ENCODE measurements at regions not wholly inside any gene's neighbourhood (a gene's known extent, or its start where the extent isn't known, plus 50 kb on each side); places are given as distances from the start of the nearest gene placed in this dataset.
"Not testable (repeated sequence)": the region's sequence is repeated elsewhere in the genome, so short reads cannot be mapped to it uniquely, and the experiment has no call there.

- Histone ChIP-seq H2AFZ (ENCODE audit: low read length) (no peak overlapping the region), H3K36me3 (replicated peaks; ENCODE audit: insufficient read depth, low read length) (no peaks in the 10 kb centered on the region), H3K9me2 (replicated peaks; ENCODE audit: insufficient read depth, low read length) (no peaks in the 10 kb centered on the region), H3K9me3 (replicated peaks; ENCODE audit: insufficient read depth, low read length) (no peaks in the 10 kb centered on the region), H3K27ac (ENCODE audit: low read length) (no peak overlapping the region), H3K79me2 (ENCODE audit: low read length) (no peaks in the 10 kb centered on the region), H4K20me1 (ENCODE audit: insufficient read depth, low read length) (no peaks in the 10 kb centered on the region), H3K4me1 (ENCODE audit: low read length) (no peaks in the 10 kb centered on the region), H3K27me3 (replicated peaks; ENCODE audit: insufficient read depth, low read length) (no peaks in the 10 kb centered on the region), H3K4me2 (ENCODE audit: low read depth, low read length) (no peak overlapping the region), H3K4me3 (ENCODE audit: low read length) (no peak overlapping the region), H3F3A (ENCODE audit: insufficient read depth, low read length) (no peaks in the 10 kb centered on the region), H3K9ac (ENCODE audit: low read length) (no peak overlapping the region)
- TF ChIP-seq CTCF (IDR thresholded peaks at IDR 0.05; ENCODE audit: low read length) (no peak), EZH2 (optimal IDR thresholded peaks at IDR 0.05; ENCODE audit: low read depth, low read length) (no peak), EZH2phosphoT487 (IDR thresholded peaks at IDR 0.05; ENCODE audit: low read length) (no peak)
- no peak for DNase-seq
Measured at GRCh38 chr10:46198516-46198915, 88.3 kb upstream of the ANTXRL start.

GRCh38 chr10:46202405-46202804 lies 84.4 kb upstream of the ANTXRL start:
- not testable (repeated sequence) for H3K27me3 ChIP-seq (replicated peaks; ENCODE audit: insufficient read depth, low read length); H3K36me3 ChIP-seq (replicated peaks; ENCODE audit: insufficient read depth, low read length); H3K4me1 ChIP-seq (ENCODE audit: low read length); H3K4me3 ChIP-seq (ENCODE audit: low read length); H2AFZ ChIP-seq (ENCODE audit: low read length); H3K27ac ChIP-seq (ENCODE audit: low read length); H3K9me3 ChIP-seq (replicated peaks; ENCODE audit: insufficient read depth, low read length); H4K20me1 ChIP-seq (ENCODE audit: insufficient read depth, low read length); H3K9ac ChIP-seq (ENCODE audit: low read length); H3K79me2 ChIP-seq (ENCODE audit: low read length); DNase-seq; H3K4me2 ChIP-seq (ENCODE audit: low read depth, low read length); H3K9me2 ChIP-seq (replicated peaks; ENCODE audit: insufficient read depth, low read length); H3F3A ChIP-seq (ENCODE audit: insufficient read depth, low read length)

GRCh38 chr10:46204482-46205102 lies 82.2 kb upstream of the ANTXRL start:
- not testable (repeated sequence) for H3K36me3 ChIP-seq (replicated peaks; ENCODE audit: insufficient read depth, low read length)

GRCh38 chr10:46210427-46210826 lies 76.4 kb upstream of the ANTXRL start:
- not testable (repeated sequence) for H3K4me2 ChIP-seq (ENCODE audit: low read depth, low read length); H3K9me2 ChIP-seq (replicated peaks; ENCODE audit: insufficient read depth, low read length); H3K27ac ChIP-seq (ENCODE audit: low read length); H3K4me1 ChIP-seq (ENCODE audit: low read length); H3K36me3 ChIP-seq (replicated peaks; ENCODE audit: insufficient read depth, low read length); H3F3A ChIP-seq (ENCODE audit: insufficient read depth, low read length); H3K4me3 ChIP-seq (ENCODE audit: low read length); H4K20me1 ChIP-seq (ENCODE audit: insufficient read depth, low read length); H3K9me3 ChIP-seq (replicated peaks; ENCODE audit: insufficient read depth, low read length); H3K27me3 ChIP-seq (replicated peaks; ENCODE audit: insufficient read depth, low read length); H3K9ac ChIP-seq (ENCODE audit: low read length); H2AFZ ChIP-seq (ENCODE audit: low read length); H3K79me2 ChIP-seq (ENCODE audit: low read length); DNase-seq

More at GRCh38 chr10:46204482-46205102, 82.2 kb upstream of the ANTXRL start:
- H3K9me2 ChIP-seq (replicated peaks; ENCODE audit: insufficient read depth, low read length); H3K9me3 ChIP-seq (replicated peaks; ENCODE audit: insufficient read depth, low read length); H3K27ac ChIP-seq (ENCODE audit: low read length); DNase-seq; H3K27me3 ChIP-seq (replicated peaks; ENCODE audit: insufficient read depth, low read length); H3K79me2 ChIP-seq (ENCODE audit: low read length); H2AFZ ChIP-seq (ENCODE audit: low read length); H3K4me1 ChIP-seq (ENCODE audit: low read length); H3F3A ChIP-seq (ENCODE audit: insufficient read depth, low read length); H3K4me2 ChIP-seq (ENCODE audit: low read depth, low read length); H3K9ac ChIP-seq (ENCODE audit: low read length); H3K4me3 ChIP-seq (ENCODE audit: low read length); H4K20me1 ChIP-seq (ENCODE audit: insufficient read depth, low read length): not testable (repeated sequence)

GRCh38 chr10:46215426-46215825 lies 71.4 kb upstream of the ANTXRL start:
- Histone ChIP-seq H3K4me3 (ENCODE audit: low read length) (no peak overlapping the region), H3K4me1 (ENCODE audit: low read length) (no peaks in the 10 kb centered on the region), H3K27ac (ENCODE audit: low read length) (no peak overlapping the region), H3K9ac (ENCODE audit: low read length) (no peak overlapping the region), H4K20me1 (ENCODE audit: insufficient read depth, low read length) (no peaks in the 10 kb centered on the region), H3K9me3 (replicated peaks; ENCODE audit: insufficient read depth, low read length) (no peaks in the 10 kb centered on the region), H3K27me3 (replicated peaks; ENCODE audit: insufficient read depth, low read length) (no peaks in the 10 kb centered on the region), H3F3A (ENCODE audit: insufficient read depth, low read length) (no peaks in the 10 kb centered on the region), H3K9me2 (replicated peaks; ENCODE audit: insufficient read depth, low read length) (no peaks in the 10 kb centered on the region), H3K4me2 (ENCODE audit: low read depth, low read length) (no peak overlapping the region), H2AFZ (ENCODE audit: low read length) (no peak overlapping the region), H3K36me3 (replicated peaks; ENCODE audit: insufficient read depth, low read length) (no peaks in the 10 kb centered on the region), H3K79me2 (ENCODE audit: low read length) (no peaks in the 10 kb centered on the region)
- TF ChIP-seq EZH2phosphoT487 (IDR thresholded peaks at IDR 0.05; ENCODE audit: low read length): no peak
- TF ChIP-seq EZH2 (optimal IDR thresholded peaks at IDR 0.05; ENCODE audit: low read depth, low read length): no peak
- no peak for TF ChIP-seq CTCF (IDR thresholded peaks at IDR 0.05; ENCODE audit: low read length)
- no peak for DNase-seq
